ENCODE measurements at regions not wholly inside any gene's neighbourhood (a gene's known extent, or its start where the extent isn't known, plus 50 kb on each side); places are given as distances from the start of the nearest gene placed in this dataset.

GRCh38 chr6:87829622-87830121, 127.6 kb upstream of the AKIRIN2 start:
- Histone ChIP-seq H3K9ac (ENCODE audit: low read length) (no peak overlapping the region), H3K9me3 (ENCODE audit: low read length) (no peaks in the 10 kb centered on the region), H2AFZ (ENCODE audit: low read depth, low read length) (no peak overlapping the region), H3K27me3 (ENCODE audit: insufficient read depth, low read depth, low read length) (no peaks in the 10 kb centered on the region), H3K9me2 (ENCODE audit: insufficient read depth, low read length) (no peaks in the 10 kb centered on the region), H3K27ac (ENCODE audit: low read length) (no peak overlapping the region), H4K20me1 (ENCODE audit: insufficient read depth) (no peaks in the 10 kb centered on the region), H3K4me2 (ENCODE audit: low read length) (no peak overlapping the region), H3K4me3 (ENCODE audit: low read length) (no peak overlapping the region), H3F3A (ENCODE audit: insufficient read depth, low read length, poor library complexity, severe bottlenecking) (peaks cover 8% of the 10 kb centered on the region), H3K36me3 (ENCODE audit: insufficient read depth, low read length) (no peaks in the 10 kb centered on the region), H3K79me2 (replicated peaks; ENCODE audit: insufficient read depth, low read length) (no peaks in the 10 kb centered on the region)
- no peak for TF ChIP-seq CTCF (IDR thresholded peaks at IDR 0.05; ENCODE audit: poor library complexity, severe bottlenecking)
- TF ChIP-seq POLR2AphosphoS5 (IDR thresholded peaks at IDR 0.05) = no peak
- no peak for TF ChIP-seq EP300 (conservative IDR thresholded peaks at IDR 0.05; ENCODE audit: poor library complexity, severe bottlenecking)
- no peak for TF ChIP-seq MXI1 (conservative IDR thresholded peaks at IDR 0.05; ENCODE audit: poor library complexity, severe bottlenecking)
- TF ChIP-seq RAD21 (conservative IDR thresholded peaks at IDR 0.05) = no peak
- no peak for TF ChIP-seq SMC3 (conservative IDR thresholded peaks at IDR 0.05; ENCODE audit: poor library complexity)

GRCh38 chr6:87828044-87828443, 126.0 kb upstream of the AKIRIN2 start:
- Histone ChIP-seq H2AFZ (ENCODE audit: low read depth, low read length) (no peak overlapping the region), H3K27me3 (ENCODE audit: insufficient read depth, low read depth, low read length) (no peaks in the 10 kb centered on the region), H3K36me3 (ENCODE audit: insufficient read depth, low read length) (no peaks in the 10 kb centered on the region), H3K4me3 (ENCODE audit: low read length) (no peak overlapping the region), H3F3A (ENCODE audit: insufficient read depth, low read length, poor library complexity, severe bottlenecking) (peaks cover 8% of the 10 kb centered on the region), H4K20me1 (ENCODE audit: insufficient read depth) (no peaks in the 10 kb centered on the region), H3K9me3 (ENCODE audit: low read length) (no peaks in the 10 kb centered on the region), H3K27ac (ENCODE audit: low read length) (no peak overlapping the region), H3K9ac (ENCODE audit: low read length) (no peak overlapping the region), H3K4me2 (ENCODE audit: low read length) (no peak overlapping the region), H3K79me2 (replicated peaks; ENCODE audit: insufficient read depth, low read length) (no peaks in the 10 kb centered on the region), H3K9me2 (ENCODE audit: insufficient read depth, low read length) (no peaks in the 10 kb centered on the region)
- TF ChIP-seq RAD21 (conservative IDR thresholded peaks at IDR 0.05) (no peak), POLR2AphosphoS5 (IDR thresholded peaks at IDR 0.05) (no peak), EZH2 (IDR thresholded peaks at IDR 0.05; ENCODE audit: borderline replicate concordance, insufficient read depth, low read length, poor library complexity, severe bottlenecking) (no peak), SMC3 (conservative IDR thresholded peaks at IDR 0.05; ENCODE audit: poor library complexity) (no peak), MXI1 (conservative IDR thresholded peaks at IDR 0.05; ENCODE audit: poor library complexity, severe bottlenecking) (no peak), EP300 (conservative IDR thresholded peaks at IDR 0.05; ENCODE audit: poor library complexity, severe bottlenecking) (no peak), REST (IDR thresholded peaks at IDR 0.05; ENCODE audit: borderline replicate concordance) (no peak), TAF1 (IDR thresholded peaks at IDR 0.05; ENCODE audit: low read depth) (no peak), CTCF (IDR thresholded peaks at IDR 0.05; ENCODE audit: poor library complexity, severe bottlenecking) (no peak)

Data from neural cell (in vitro differentiated cells).